ENCODE measurements at regions not wholly inside any gene's neighbourhood (a gene's known extent, or its start where the extent isn't known, plus 50 kb on each side); places are given as distances from the start of the nearest gene placed in this dataset.
"Not testable (repeated sequence)": the region's sequence is repeated elsewhere in the genome, so short reads cannot be mapped to it uniquely, and the experiment has no call there.

- CTCF ChIA-PET, result interaction anchor here (0.9 kb wide), 1 partner anchor 180 kb away, joined by 4 read pairs; no protein-coding TSS in a partner anchor
- H3F3A ChIP-seq (ENCODE audit: insufficient read depth, low read depth), result no peaks in the 10 kb centered on the region
- no peak for DNase-seq
Observed at GRCh38 chr2:37575780-37576179, 95.7 kb downstream of the CDC42EP3 start.

DNA sequence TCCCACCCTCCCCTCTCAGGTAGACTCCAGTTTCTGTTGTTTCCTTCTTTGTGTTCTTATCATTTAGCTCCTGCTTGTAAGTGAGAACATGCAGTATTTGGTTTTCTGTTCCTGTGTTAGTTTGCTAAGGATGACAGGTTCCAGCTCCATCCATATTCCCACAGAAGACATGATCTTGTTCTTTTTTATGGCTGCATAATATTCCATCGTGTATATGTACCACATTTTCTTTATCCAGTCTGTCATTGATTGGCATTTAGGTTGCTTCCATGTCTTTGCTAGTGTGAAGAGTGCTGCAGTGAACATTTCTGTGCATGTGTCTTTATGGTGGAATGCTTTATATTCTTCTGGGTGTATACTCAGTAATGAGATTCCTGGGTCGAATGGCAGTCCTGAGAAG is 95.2 kb downstream of the CDC42EP3 start:
- H3K4me2 ChIP-seq; H3K79me2 ChIP-seq (ENCODE audit: low read depth); DNase-seq; intact Hi-C loops (cut with micrococcal nuclease; ENCODE audit: unreplicated experiment); H2AFZ ChIP-seq; H3K9me3 ChIP-seq (ENCODE audit: insufficient read depth, low read depth); H3K36me3 ChIP-seq (ENCODE audit: low read depth); BruUV-seq (replicated peaks); H3K27ac ChIP-seq; H3F3A ChIP-seq (ENCODE audit: insufficient read depth, low read depth); H3K27me3 ChIP-seq (ENCODE audit: insufficient read depth, low read depth); POLR2A ChIA-PET (ENCODE audit: unreplicated experiment); H3K4me3 ChIP-seq; H3K9me2 ChIP-seq (ENCODE audit: insufficient read depth); H4K20me1 ChIP-seq (ENCODE audit: insufficient read depth): not testable (repeated sequence)
- peaks cover 10% of the 10 kb centered on the region for H3K4me1 ChIP-seq (replicated peaks; ENCODE audit: insufficient read depth)
- CTCF ChIA-PET, result interaction anchor here (0.9 kb wide), 1 partner anchor 180 kb away, joined by 4 read pairs; no protein-coding TSS in a partner anchor

More at GRCh38 chr2:37575780-37576179, 95.7 kb downstream of the CDC42EP3 start:
- TF ChIP-seq EZH2 (IDR thresholded peaks at IDR 0.05; ENCODE audit: low read depth), result no peak
- TF ChIP-seq CTCF (conservative IDR thresholded peaks at IDR 0.05), result no peak; the same call in 1 of the 2 replicates
- Histone ChIP-seq H3K27ac (no peak overlapping the region), H3K4me3 (no peak overlapping the region), H3K36me3 (ENCODE audit: low read depth) (no peaks in the 10 kb centered on the region), H2AFZ (no peak overlapping the region), H3K9me2 (ENCODE audit: insufficient read depth) (no peaks in the 10 kb centered on the region), H3K27me3 (ENCODE audit: insufficient read depth, low read depth) (no peaks in the 10 kb centered on the region), H3K4me1 (replicated peaks; ENCODE audit: insufficient read depth) (peaks cover 10% of the 10 kb centered on the region), H3K79me2 (ENCODE audit: low read depth) (no peaks in the 10 kb centered on the region), H3K9me3 (ENCODE audit: insufficient read depth, low read depth) (no peaks in the 10 kb centered on the region; the same call in 1 of the 2 replicates), H4K20me1 (ENCODE audit: insufficient read depth) (no peaks in the 10 kb centered on the region), H3K4me2 (no peak overlapping the region)
- POLR2A ChIA-PET (ENCODE audit: unreplicated experiment), result no interaction called here
- intact Hi-C loops (cut with micrococcal nuclease; ENCODE audit: unreplicated experiment), result no loop called here
- no TSS peak for BruUV-seq (replicated peaks)

GRCh38 chr2:37576831-37577230 is 94.6 kb downstream of the CDC42EP3 start:
- Histone ChIP-seq H3K36me3 (ENCODE audit: low read depth) (no peaks in the 10 kb centered on the region), H3K4me3 (no peak overlapping the region), H3K4me1 (replicated peaks; ENCODE audit: insufficient read depth) (peaks cover 10% of the 10 kb centered on the region), H4K20me1 (ENCODE audit: insufficient read depth) (no peaks in the 10 kb centered on the region), H3K9me2 (ENCODE audit: insufficient read depth) (no peaks in the 10 kb centered on the region), H2AFZ (no peak overlapping the region), H3K79me2 (ENCODE audit: low read depth) (no peaks in the 10 kb centered on the region), H3F3A (ENCODE audit: insufficient read depth, low read depth) (no peaks in the 10 kb centered on the region), H3K27me3 (ENCODE audit: insufficient read depth, low read depth) (no peaks in the 10 kb centered on the region), H3K27ac (no peak overlapping the region), H3K4me2 (no peak overlapping the region), H3K9me3 (ENCODE audit: insufficient read depth, low read depth) (no peaks in the 10 kb centered on the region; the same call in 1 of the 2 replicates)
- intact Hi-C loops (cut with micrococcal nuclease; ENCODE audit: unreplicated experiment), result no loop called here
- POLR2A ChIA-PET (ENCODE audit: unreplicated experiment), result no interaction called here
- no TSS peak for BruUV-seq (replicated peaks)
- TF ChIP-seq CTCF (conservative IDR thresholded peaks at IDR 0.05), result no peak
- TF ChIP-seq EZH2 (IDR thresholded peaks at IDR 0.05; ENCODE audit: low read depth), result no peak
- DNase-seq, result no peak
- CTCF ChIA-PET, result no interaction called here

DNA sequence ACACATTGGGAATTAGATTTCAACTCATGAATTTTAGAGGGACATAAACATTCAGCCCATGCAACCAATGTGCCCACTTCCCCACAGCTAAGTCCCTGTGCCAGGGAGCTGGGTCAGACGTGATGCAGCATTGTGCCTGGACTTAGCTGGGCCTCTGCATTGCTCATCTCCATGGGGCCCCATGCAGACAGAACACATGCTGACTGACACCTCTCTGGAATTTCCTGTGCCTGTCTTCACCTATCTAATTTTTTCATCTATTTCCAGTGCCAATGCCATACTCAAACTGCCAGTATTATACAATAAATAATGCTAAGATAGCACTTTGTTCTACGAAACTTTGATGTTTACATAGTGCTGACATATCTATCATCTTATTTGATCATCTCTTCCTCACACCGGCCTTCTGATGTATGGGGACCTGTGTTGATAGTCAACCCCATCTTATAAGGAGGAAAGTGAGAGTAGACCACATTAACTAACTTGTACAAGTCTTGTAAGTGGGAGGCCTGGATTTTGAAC is 92.2 kb downstream of the CDC42EP3 start:
- H3K36me3 ChIP-seq (ENCODE audit: low read depth), result no peaks in the 10 kb centered on the region
- no peaks in the 10 kb centered on the region for H3K9me2 ChIP-seq (ENCODE audit: insufficient read depth)
- DNase-seq, result no peak
- H3K4me2 ChIP-seq, result no peak overlapping the region
- no peak for TF ChIP-seq CTCF (conservative IDR thresholded peaks at IDR 0.05)
- TF ChIP-seq EZH2 (IDR thresholded peaks at IDR 0.05; ENCODE audit: low read depth), result no peak
- H3K27me3 ChIP-seq (ENCODE audit: insufficient read depth, low read depth), result no peaks in the 10 kb centered on the region
- CTCF ChIA-PET, result no interaction called here
- H3K9me3 ChIP-seq (ENCODE audit: insufficient read depth, low read depth), result peaks cover 2% of the 10 kb centered on the region; the same call in 1 of the 2 replicates
- POLR2A ChIA-PET (ENCODE audit: unreplicated experiment), result no interaction called here
- no peak overlapping the region for H3K4me3 ChIP-seq
- intact Hi-C loops (cut with micrococcal nuclease; ENCODE audit: unreplicated experiment), result no loop called here
- no TSS peak for BruUV-seq (replicated peaks)
- no peak overlapping the region for H3K27ac ChIP-seq
- 0 out of 2 replicates have a peak, but pooled peaks cover 3% of the 10 kb centered on the region for H3F3A ChIP-seq (ENCODE audit: insufficient read depth, low read depth)
- H3K79me2 ChIP-seq (ENCODE audit: low read depth), result no peaks in the 10 kb centered on the region
- no peak overlapping the region for H2AFZ ChIP-seq
- no peaks in the 10 kb centered on the region for H4K20me1 ChIP-seq (ENCODE audit: insufficient read depth)
- peaks cover 15% of the 10 kb centered on the region for H3K4me1 ChIP-seq (replicated peaks; ENCODE audit: insufficient read depth)

GRCh38 chr2:37579949-37580348 is 91.5 kb downstream of the CDC42EP3 start:
- H3K4me2 ChIP-seq; H2AFZ ChIP-seq; H3K4me3 ChIP-seq; H3K27ac ChIP-seq; H3K9me3 ChIP-seq (ENCODE audit: insufficient read depth, low read depth); BruUV-seq (replicated peaks); H3F3A ChIP-seq (ENCODE audit: insufficient read depth, low read depth); H4K20me1 ChIP-seq (ENCODE audit: insufficient read depth); CTCF ChIA-PET; H3K27me3 ChIP-seq (ENCODE audit: insufficient read depth, low read depth); H3K9me2 ChIP-seq (ENCODE audit: insufficient read depth); POLR2A ChIA-PET (ENCODE audit: unreplicated experiment); DNase-seq; H3K79me2 ChIP-seq (ENCODE audit: low read depth); H3K36me3 ChIP-seq (ENCODE audit: low read depth): not testable (repeated sequence)
- intact Hi-C loops (cut with micrococcal nuclease; ENCODE audit: unreplicated experiment), result loop anchor here (10.0 kb wide), 1 partner anchor 165 kb away; no protein-coding TSS in a partner anchor
- H3K4me1 ChIP-seq (replicated peaks; ENCODE audit: insufficient read depth), result peaks cover 22% of the 10 kb centered on the region
